DND-41 (cell line): ENCODE measurements at regions not wholly inside any gene's neighbourhood (a gene's known extent, or its start where the extent isn't known, plus 50 kb on each side); places are given as distances from the start of the nearest gene placed in this dataset.

Experiments
- CTCF ChIP-seq: IDR thresholded peaks from 2 replicates; pipeline ENCODE4 v1.5.1; 2012; ENCODE audit warnings: borderline replicate concordance, low read length, moderate library complexity, mild to moderate bottlenecking; ENCODE audit not compliant: poor library complexity, severe bottlenecking; ENCODE audit errors: extremely low read depth
- EZH2 ChIP-seq: IDR thresholded peaks from 3 replicates; pipeline ENCODE4 v1.6.1; 2012; ENCODE audit warnings: borderline replicate concordance, low read depth, mild to moderate bottlenecking, moderate library complexity, low read length, inconsistent platforms; ENCODE audit not compliant: severe bottlenecking

GRCh38 chr12:88970740-88971139 lies 381.6 kb downstream of the DUSP6 start:
- TF ChIP-seq CTCF (no peak), EZH2 (no peak)
